Common myeloid progenitor, CD34-positive (primary cell): ENCODE measurements at regions not wholly inside any gene's neighbourhood (a gene's known extent, or its start where the extent isn't known, plus 50 kb on each side); places are given as distances from the start of the nearest gene placed in this dataset.

Experiments
- CTCF ChIA-PET: fragments of 350-600 bp; sonication (Branson Sonifier 250); formaldehyde crosslinking; loops from one replicate; lab custom pipeline; 2021; ENCODE audit warnings: antibody characterized with exemption; lab: Charles Lee
- POLR2A ChIA-PET: fragments of 350-600 bp; sonication (Branson Sonifier 250); formaldehyde crosslinking; loops from one replicate; lab custom pipeline; 2021; ENCODE audit warnings: antibody characterized with exemption; lab: Charles Lee
- DNase-seq, 3 donors: peaks; one replicate each; pipeline versions ENCODE4 v3.0.0 to v3.0.0-alpha.2; 2013
- H3K27ac ChIP-seq, 2 experiments: 1 replicate in 1 of 2; 2 replicates in 1 of 2; pipeline ENCODE4 v1.7.0; 2013; ENCODE audit warnings: inconsistent platforms in 2 of 2, low read length in 2 of 2, mild to moderate bottlenecking in 2 of 2, low read depth in 1 of 2, moderate library complexity in 1 of 2; ENCODE audit not compliant: severe bottlenecking in 2 of 2, insufficient read depth in 1 of 2, poor library complexity in 1 of 2
- H3K27me3 ChIP-seq, 5 experiments: replicated peaks in 2 of 5; 1 replicate in 3 of 5; 2 replicates in 2 of 5; pipeline versions ENCODE4 v1.6.1 to v1.7.0; 2013; ENCODE audit warnings: low read length in 4 of 5, mild to moderate bottlenecking in 2 of 5, moderate library complexity in 2 of 5, inconsistent platforms in 1 of 5; ENCODE audit not compliant: insufficient read depth in 5 of 5, control insufficient read depth in 4 of 5
- H3K36me3 ChIP-seq, 4 experiments: 1 replicate in 2 of 4; 2 replicates in 2 of 4; pipeline versions ENCODE4 v1.6.1 to v1.7.0; 2013; ENCODE audit warnings: low read length in 3 of 4, control low read depth in 1 of 4, mild to moderate bottlenecking in 1 of 4; ENCODE audit not compliant: control insufficient read depth in 4 of 4, insufficient read depth in 4 of 4
- H3K4me1 ChIP-seq, 4 experiments: 1 replicate in 3 of 4; 2 replicates in 1 of 4; pipeline versions ENCODE4 v1.6.1 to v1.7.1; 2013; ENCODE audit warnings: low read length in 3 of 4, mild to moderate bottlenecking in 3 of 4, control low read depth in 1 of 4, inconsistent platforms in 1 of 4, moderate library complexity in 1 of 4; ENCODE audit not compliant: control insufficient read depth in 4 of 4, insufficient read depth in 4 of 4; ENCODE audit errors: control extremely low read depth in 1 of 4
- H3K4me3 ChIP-seq, 7 experiments: 1 replicate in 4 of 7; 2 replicates in 3 of 7; pipeline versions ENCODE4 v1.5.1 to v1.7.0; 2013; ENCODE audit warnings: mild to moderate bottlenecking in 7 of 7, low read length in 6 of 7, moderate library complexity in 6 of 7, inconsistent platforms in 2 of 7, low read depth in 2 of 7, control low read depth in 1 of 7; ENCODE audit not compliant: insufficient read depth in 4 of 7, control insufficient read depth in 1 of 7; ENCODE audit errors: extremely low read depth in 1 of 7
- H3K9me3 ChIP-seq, 5 experiments: 1 replicate in 4 of 5; 2 replicates in 1 of 5; pipeline versions ENCODE4 v1.6.1 to v1.7.1; 2013; ENCODE audit warnings: low read length in 4 of 5, mild to moderate bottlenecking in 2 of 5, inconsistent platforms in 1 of 5, low read depth in 1 of 5, moderate library complexity in 1 of 5; ENCODE audit not compliant: control insufficient read depth in 4 of 5, insufficient read depth in 2 of 5; ENCODE audit errors: control extremely low read depth in 1 of 5
- WGBS: methylation state at CpG from one replicate; pipeline ENCODE4 v1.1.5; 2013; ENCODE audit not compliant: insufficient coverage; 5-methylcytosine and 5-hydroxymethylcytosine counted together

- CTCF ChIA-PET = no interaction called here
- no peak for DNase-seq
- H3K9me3 ChIP-seq = no peaks in the 10 kb centered on the region
- 100% methylated on average over 1 of the region's 1 CpG for WGBS
- H3K27ac ChIP-seq = no peak overlapping the region
- no peaks in the 10 kb centered on the region for H3K36me3 ChIP-seq
- no peaks in the 10 kb centered on the region for H3K4me1 ChIP-seq
- POLR2A ChIA-PET = no interaction called here
- H3K27me3 ChIP-seq = no peaks in the 10 kb centered on the region
- no peak overlapping the region for H3K4me3 ChIP-seq
Measured at GRCh38 chr15:37298271-37298670, 197.9 kb upstream of the MEIS2 start.

GRCh38 chr15:37339437-37339836 is 239.1 kb upstream of the MEIS2 start:
- H3K27ac ChIP-seq = no peak overlapping the region
- no peaks in the 10 kb centered on the region for H3K36me3 ChIP-seq
- H3K4me1 ChIP-seq = no peaks in the 10 kb centered on the region
- peaks cover 0 to 1% (median 0%) of the 10 kb centered on the region in 5 experiments for H3K9me3 ChIP-seq
- H3K27me3 ChIP-seq = no peaks in the 10 kb centered on the region
- CTCF ChIA-PET = no interaction called here
- POLR2A ChIA-PET = no interaction called here
- 89% methylated on average over 3 of the region's 3 CpGs for WGBS
- no peak overlapping the region for H3K4me3 ChIP-seq
- no peak for DNase-seq

DNA sequence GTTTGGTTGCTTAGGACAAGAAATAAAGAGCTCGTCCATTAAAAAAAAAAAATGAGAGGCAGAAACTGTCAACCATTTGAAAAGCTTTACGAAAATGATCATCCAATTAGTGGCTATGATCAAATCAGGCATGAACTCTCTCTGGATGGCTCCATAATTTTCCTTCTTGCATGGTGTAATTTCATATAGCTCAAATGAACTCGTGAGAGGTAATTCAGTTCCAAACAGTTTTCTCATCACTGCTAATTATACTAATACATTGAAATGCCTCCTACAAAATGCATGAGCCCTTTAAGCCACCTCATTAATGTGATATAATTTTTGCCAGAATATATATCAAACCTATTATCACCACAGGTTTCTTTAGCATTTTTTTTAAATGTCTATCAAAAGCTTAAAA is 239.5 kb upstream of the MEIS2 start:
- 93% methylated on average over 3 of the region's 3 CpGs for WGBS
- ChIA-PET CTCF (no interaction called here), POLR2A (no interaction called here)
- Histone ChIP-seq H3K27ac (no peak overlapping the region), H3K4me3 (no peak overlapping the region), H3K27me3 (no peaks in the 10 kb centered on the region), H3K4me1 (no peaks in the 10 kb centered on the region), H3K36me3 (no peaks in the 10 kb centered on the region), H3K9me3 (peaks cover 0 to 1% (median 0%) of the 10 kb centered on the region in 5 experiments)
- DNase-seq = no peak

GRCh38 chr15:37340438-37340837 is 240.1 kb upstream of the MEIS2 start:
- POLR2A ChIA-PET = no interaction called here

DNA sequence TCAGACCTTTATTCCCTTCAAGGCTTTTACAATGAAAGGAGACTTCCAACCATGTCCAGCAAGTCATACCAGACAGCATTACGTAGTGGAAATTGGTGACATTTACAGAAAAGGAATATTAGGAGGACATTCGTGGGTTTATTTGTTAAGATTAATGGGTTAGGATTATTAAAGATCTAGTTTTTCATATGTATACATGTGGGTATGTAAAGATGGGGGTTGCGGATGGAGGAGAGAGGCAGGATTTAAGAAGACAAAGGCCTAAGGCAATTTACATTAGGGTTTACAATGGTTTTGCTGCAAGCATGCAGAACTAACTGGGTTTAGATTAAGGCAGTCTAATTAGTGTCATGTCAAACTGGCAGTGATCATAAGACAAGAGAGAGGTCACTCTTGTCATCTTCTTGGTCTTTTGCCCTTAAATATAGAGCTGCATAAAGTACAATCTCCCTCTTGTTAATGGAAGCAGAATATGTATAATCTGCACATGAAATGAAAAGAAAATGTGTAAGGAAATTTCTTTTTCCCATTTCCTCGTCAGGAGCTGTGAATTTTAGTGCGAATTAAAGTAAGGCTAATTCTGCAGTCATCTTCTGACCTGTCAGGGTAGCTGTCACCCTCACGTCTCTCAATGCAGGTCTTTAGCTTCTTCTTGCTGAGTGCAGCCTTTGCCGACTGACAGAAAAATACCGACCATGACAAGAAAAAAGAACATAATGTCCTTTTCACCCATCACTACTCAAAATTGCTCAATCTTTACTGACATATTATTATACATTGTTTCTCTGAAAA is 258.9 kb upstream of the MEIS2 start:
- Histone ChIP-seq H3K4me3 (no peak overlapping the region), H3K4me1 (no peaks in the 10 kb centered on the region), H3K27me3 (no peaks in the 10 kb centered on the region), H3K27ac (no peak overlapping the region), H3K9me3 (peaks cover 0 to 1% (median 0%) of the 10 kb centered on the region in 5 experiments), H3K36me3 (no peaks in the 10 kb centered on the region)
- 96% methylated on average over 6 of the region's 8 CpGs for WGBS
- CTCF ChIA-PET = no interaction called here
- DNase-seq = no peak
- POLR2A ChIA-PET = interaction anchor here (0.8 kb wide), 1 partner anchor 14 kb away, joined by 3 read pairs; no protein-coding TSS in a partner anchor

More at GRCh38 chr15:37340438-37340837, 240.1 kb upstream of the MEIS2 start:
- no peak for DNase-seq
- Histone ChIP-seq H3K9me3 (no peaks in the 10 kb centered on the region), H3K4me3 (no peak overlapping the region), H3K36me3 (no peaks in the 10 kb centered on the region), H3K4me1 (no peaks in the 10 kb centered on the region), H3K27ac (no peak overlapping the region), H3K27me3 (no peaks in the 10 kb centered on the region)
- WGBS = 100% methylated on average over 1 of the region's 2 CpGs
- CTCF ChIA-PET = no interaction called here

DNA sequence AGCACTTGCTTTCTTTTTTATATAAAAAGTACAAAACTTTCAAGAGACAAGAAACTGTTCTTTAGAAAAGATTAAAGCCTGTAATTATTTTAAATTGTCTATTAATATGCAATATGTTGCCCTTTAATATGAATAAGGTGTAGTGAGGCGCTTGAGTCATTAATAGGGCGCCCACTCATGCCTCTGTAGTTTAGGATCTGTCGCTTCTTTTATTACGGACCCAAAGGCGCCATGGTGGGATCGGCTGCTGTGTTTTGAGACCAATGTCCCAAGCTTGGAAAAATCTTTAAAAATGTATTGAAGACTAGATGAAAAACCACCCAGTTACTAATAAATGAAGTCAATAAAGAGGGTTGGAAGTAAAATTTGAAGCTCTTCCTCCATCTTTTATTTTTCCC is 259.5 kb upstream of the MEIS2 start:
- Histone ChIP-seq H3K4me1 (no peaks in the 10 kb centered on the region), H3K36me3 (no peaks in the 10 kb centered on the region), H3K27ac (no peak overlapping the region), H3K4me3 (no peak overlapping the region), H3K9me3 (peaks cover 0 to 1% (median 0%) of the 10 kb centered on the region in 5 experiments), H3K27me3 (no peaks in the 10 kb centered on the region)
- WGBS = 93% methylated on average over 6 of the region's 6 CpGs
- ChIA-PET CTCF (no interaction called here), POLR2A (no interaction called here)
- DNase-seq = no peak

- ChIA-PET POLR2A (no interaction called here), CTCF (no interaction called here)
- H3K27ac ChIP-seq = no peak overlapping the region
- WGBS = no CpG with 5 or more reads among the region's 1 CpG
- no peak for DNase-seq
- H3K9me3 ChIP-seq = peaks cover 0 to 2% (median 0%) of the 10 kb centered on the region in 5 experiments
- no peaks in the 10 kb centered on the region for H3K4me1 ChIP-seq
- no peak overlapping the region for H3K4me3 ChIP-seq
- H3K27me3 ChIP-seq = no peaks in the 10 kb centered on the region
- H3K36me3 ChIP-seq = no peaks in the 10 kb centered on the region
Measured at GRCh38 chr15:37360724-37361123, 260.4 kb upstream of the MEIS2 start.
